Activated CD8-positive, alpha-beta T cell treated with anti-CD3 and anti-CD28 coated beads, Interleukin-2, amount 10 ng/mL, durations not matched to agents 7 days and 5 days (primary cell): ENCODE measurements at regions not wholly inside any gene's neighbourhood (a gene's known extent, or its start where the extent isn't known, plus 50 kb on each side); places are given as distances from the start of the nearest gene placed in this dataset.
A peak's percentile ranks its signal among the peaks of the same experiment; 100 is the strongest.
"Not testable (repeated sequence)": the region's sequence is repeated elsewhere in the genome, so short reads cannot be mapped to it uniquely, and the experiment has no call there.

Source experiments
- ATAC-seq: fragments of 150-1000 bp; cut with Tn5 transposase; one replicate; pipeline ENCODE4 v1.10.0; 2021; ENCODE audit warnings: moderate library complexity
- CTCF ChIA-PET: fragments of 350-600 bp; sonication (Branson Sonifier 250); formaldehyde crosslinking; loops from one replicate; lab custom pipeline; 2021; ENCODE audit warnings: antibody characterized with exemption; lab: Charles Lee
- POLR2A ChIA-PET: fragments of 350-600 bp; sonication (Branson Sonifier 250); formaldehyde crosslinking; loops from one replicate; lab custom pipeline; 2021; ENCODE audit warnings: antibody characterized with exemption; lab: Charles Lee
- DNase-seq: peaks from one replicate; pipeline ENCODE4 v3.0.0-alpha.2; 2020
- H3K27ac Mint-ChIP-seq: one replicate; pipeline ENCODE4 v1.8.0; 2021; ENCODE audit warnings: mild to moderate bottlenecking, mixed read lengths
- H3K27me3 Mint-ChIP-seq: one replicate; pipeline ENCODE4 v1.8.0; 2021; ENCODE audit warnings: low read depth, mixed read lengths
- H3K36me3 Mint-ChIP-seq: one replicate; pipeline ENCODE4 v1.8.0; 2021; ENCODE audit warnings: low read depth, mixed read lengths
- H3K4me1 Mint-ChIP-seq: one replicate; pipeline ENCODE4 v1.8.0; 2021; ENCODE audit warnings: low read depth, mixed read lengths
- H3K4me3 Mint-ChIP-seq: one replicate; pipeline ENCODE4 v1.8.0; 2021; ENCODE audit warnings: mild to moderate bottlenecking, mixed read lengths
- H3K9me3 Mint-ChIP-seq: one replicate; pipeline ENCODE4 v1.8.0; 2022; ENCODE audit warnings: mixed read lengths; ENCODE audit not compliant: insufficient read depth

DNA sequence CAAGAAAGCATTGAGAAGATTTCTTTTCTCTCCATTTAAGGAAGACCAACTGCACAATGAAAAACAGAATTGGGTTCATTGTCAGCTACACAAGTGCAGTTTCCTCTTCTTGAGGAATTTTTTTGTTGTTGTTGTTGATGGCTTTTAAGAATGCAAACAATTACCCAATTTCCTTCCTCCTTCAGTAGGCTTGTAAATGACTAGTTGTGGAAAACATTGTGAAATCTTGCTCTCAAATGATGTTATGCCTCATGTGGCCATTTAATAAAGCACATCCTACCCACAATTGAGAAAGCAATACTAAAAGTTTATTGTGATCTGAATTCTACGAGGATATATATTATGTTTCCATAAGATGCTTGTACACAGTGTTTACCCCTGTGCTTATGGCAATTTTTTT is 171.6 kb downstream of the FAM174A start:
- no peaks in the 10 kb centered on the region for H3K27me3 Mint-ChIP-seq
- no peak overlapping the region for H3K27ac Mint-ChIP-seq
- H3K9me3 Mint-ChIP-seq = no peaks in the 10 kb centered on the region
- H3K4me1 Mint-ChIP-seq = no peaks in the 10 kb centered on the region
- DNase-seq = no peak
- H3K36me3 Mint-ChIP-seq = no peaks in the 10 kb centered on the region
- ATAC-seq = no peak
- H3K4me3 Mint-ChIP-seq = no peak overlapping the region
- ChIA-PET CTCF (interaction anchor here (0.6 kb wide), 1 partner anchor 30 kb away, joined by 3 read pairs; no protein-coding TSS in a partner anchor), POLR2A (no interaction called here)

- Mint-ChIP-seq H3K4me1 (no peaks in the 10 kb centered on the region), H3K27me3 (no peaks in the 10 kb centered on the region), H3K9me3 (no peaks in the 10 kb centered on the region), H3K36me3 (no peaks in the 10 kb centered on the region), H3K27ac (no peak overlapping the region), H3K4me3 (no peak overlapping the region)
- ChIA-PET CTCF (no interaction called here), POLR2A (no interaction called here)
- DNase-seq (no peak), ATAC-seq (no peak)
Measured at GRCh38 chr5:100708645-100709171, 173.5 kb downstream of the FAM174A start.

DNA sequence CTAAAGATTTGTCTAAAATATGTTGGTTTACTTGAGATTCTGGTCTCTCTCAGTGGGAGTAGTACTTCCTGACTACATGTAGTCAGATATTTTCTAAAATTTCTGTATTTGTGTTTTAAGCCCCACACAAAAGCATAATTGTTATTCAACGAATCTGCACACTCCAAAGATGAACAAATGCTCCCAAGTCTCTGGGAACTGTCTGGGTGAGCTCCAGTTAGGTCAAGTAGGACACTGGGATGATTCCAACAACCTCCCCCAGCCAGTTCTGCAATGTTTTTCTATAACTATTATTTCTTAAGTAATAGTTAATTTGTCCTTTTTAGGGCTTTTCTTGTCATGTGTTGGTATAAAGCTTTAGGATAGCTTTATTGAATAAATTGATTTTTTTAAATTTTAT is 174.6 kb downstream of the FAM174A start:
- CTCF ChIA-PET = no interaction called here
- Mint-ChIP-seq H3K27me3 (peaks cover 2% of the 10 kb centered on the region), H3K27ac (no peak overlapping the region), H3K36me3 (no peaks in the 10 kb centered on the region), H3K4me1 (no peaks in the 10 kb centered on the region), H3K9me3 (no peaks in the 10 kb centered on the region), H3K4me3 (no peak overlapping the region)
- POLR2A ChIA-PET = no interaction called here
- ATAC-seq (no peak), DNase-seq (no peak)

GRCh38 chr5:100714780-100715179 is 179.6 kb downstream of the FAM174A start:
- CTCF ChIA-PET, POLR2A ChIA-PET: not testable (repeated sequence)

DNA sequence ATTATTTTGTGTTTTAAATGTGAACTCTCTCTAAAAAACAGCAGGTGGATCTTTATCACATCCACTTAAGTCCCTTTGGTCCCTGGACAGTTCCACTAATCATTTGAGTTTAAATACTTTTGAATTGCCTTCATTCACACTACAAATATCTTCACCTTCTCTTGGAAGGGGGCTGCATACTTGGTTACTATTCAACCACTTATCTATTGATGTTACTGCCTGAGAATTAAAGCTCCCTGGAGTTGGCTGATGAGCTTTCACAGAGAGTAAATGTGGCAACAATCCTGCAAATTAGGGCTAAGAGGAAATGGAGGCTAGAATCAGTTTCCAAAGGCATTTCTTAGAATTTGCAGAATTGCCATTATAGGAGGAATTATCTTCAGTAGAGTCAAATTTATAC is 180.4 kb downstream of the ST8SIA4 start:
- POLR2A ChIA-PET = no interaction called here
- Mint-ChIP-seq H3K4me3 (no peak overlapping the region), H3K27ac (no peak overlapping the region), H3K9me3 (no peaks in the 10 kb centered on the region), H3K36me3 (no peaks in the 10 kb centered on the region), H3K4me1 (no peaks in the 10 kb centered on the region), H3K27me3 (no peaks in the 10 kb centered on the region)
- no peak for ATAC-seq
- DNase-seq = no peak
- CTCF ChIA-PET = no interaction called here

More at GRCh38 chr5:100714780-100715179, 179.6 kb downstream of the FAM174A start:
- H3K27ac Mint-ChIP-seq, H3K9me3 Mint-ChIP-seq, H3K4me1 Mint-ChIP-seq, H3K27me3 Mint-ChIP-seq, DNase-seq, H3K4me3 Mint-ChIP-seq, ATAC-seq, H3K36me3 Mint-ChIP-seq: not testable (repeated sequence)

DNA sequence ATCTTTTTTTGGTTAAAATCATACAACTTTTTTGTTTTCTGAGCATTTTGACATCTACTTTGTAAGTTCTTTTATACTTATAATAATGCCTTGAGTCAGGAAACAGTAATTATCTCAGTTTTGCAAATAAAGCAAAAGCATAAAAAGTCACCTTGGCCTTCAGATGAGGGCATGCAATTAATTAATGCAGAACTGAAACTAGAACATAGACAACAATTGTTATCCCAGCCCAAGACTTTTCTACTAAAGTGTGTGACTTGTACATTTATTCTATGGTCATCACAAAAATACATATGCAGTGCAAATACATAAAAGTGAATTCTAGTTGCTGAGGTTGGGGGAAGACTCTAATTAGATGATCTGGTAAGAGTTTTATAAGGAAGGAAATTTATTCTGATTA is 179.9 kb downstream of the ST8SIA4 start:
- CTCF ChIA-PET = no interaction called here
- ATAC-seq = no peak
- no peak overlapping the region for H3K4me3 Mint-ChIP-seq
- no peaks in the 10 kb centered on the region for H3K4me1 Mint-ChIP-seq
- no peak overlapping the region for H3K27ac Mint-ChIP-seq
- H3K36me3 Mint-ChIP-seq = no peaks in the 10 kb centered on the region
- POLR2A ChIA-PET = no interaction called here
- no peak for DNase-seq
- no peaks in the 10 kb centered on the region for H3K9me3 Mint-ChIP-seq
- no peaks in the 10 kb centered on the region for H3K27me3 Mint-ChIP-seq

GRCh38 chr5:100726116-100726515 is 177.0 kb downstream of the ST8SIA4 start:
- Mint-ChIP-seq H3K9me3 (no peaks in the 10 kb centered on the region), H3K27me3 (no peaks in the 10 kb centered on the region), H3K4me3 (no peak overlapping the region), H3K36me3 (no peaks in the 10 kb centered on the region), H3K27ac (no peak overlapping the region), H3K4me1 (no peaks in the 10 kb centered on the region)
- POLR2A ChIA-PET = no interaction called here
- DNase-seq (no peak), ATAC-seq (no peak)
- CTCF ChIA-PET = interaction anchor here (1.5 kb wide), 1 partner anchor 174 kb away, joined by 3 read pairs; no protein-coding TSS in a partner anchor

DNA sequence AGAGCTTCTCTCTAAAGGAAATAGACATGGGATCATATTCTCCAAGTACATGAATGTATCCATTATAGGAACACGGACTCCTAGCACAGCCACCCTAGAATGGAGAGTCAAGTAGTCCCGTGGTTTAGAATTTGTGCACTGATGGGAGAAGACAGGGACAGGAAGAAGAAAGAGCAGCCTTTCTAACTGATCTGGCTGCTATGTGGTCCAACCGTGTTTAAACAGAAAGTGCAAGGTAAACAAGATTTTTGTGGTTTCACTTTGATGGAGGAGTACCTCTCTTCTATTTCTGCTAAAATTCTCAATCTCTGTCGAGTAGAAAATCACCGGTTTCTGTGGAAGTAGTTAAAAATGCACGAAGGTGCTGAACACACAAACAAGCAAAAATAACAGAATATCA is 171.3 kb downstream of the ST8SIA4 start:
- ChIA-PET CTCF (no interaction called here), POLR2A (interaction anchor here (0.9 kb wide), 1 partner anchor 170 kb away, joined by 3 read pairs; no protein-coding TSS in a partner anchor)
- DNase-seq (peak; percentile 53), ATAC-seq (peak; percentile 98)
- peaks cover 9% of the 10 kb centered on the region for H3K4me1 Mint-ChIP-seq
- H3K36me3 Mint-ChIP-seq = no peaks in the 10 kb centered on the region
- no peaks in the 10 kb centered on the region for H3K9me3 Mint-ChIP-seq
- peak overlapping the region; percentile 87 for H3K27ac Mint-ChIP-seq
- peak overlapping the region; percentile 73 for H3K4me3 Mint-ChIP-seq
- no peaks in the 10 kb centered on the region for H3K27me3 Mint-ChIP-seq

DNA sequence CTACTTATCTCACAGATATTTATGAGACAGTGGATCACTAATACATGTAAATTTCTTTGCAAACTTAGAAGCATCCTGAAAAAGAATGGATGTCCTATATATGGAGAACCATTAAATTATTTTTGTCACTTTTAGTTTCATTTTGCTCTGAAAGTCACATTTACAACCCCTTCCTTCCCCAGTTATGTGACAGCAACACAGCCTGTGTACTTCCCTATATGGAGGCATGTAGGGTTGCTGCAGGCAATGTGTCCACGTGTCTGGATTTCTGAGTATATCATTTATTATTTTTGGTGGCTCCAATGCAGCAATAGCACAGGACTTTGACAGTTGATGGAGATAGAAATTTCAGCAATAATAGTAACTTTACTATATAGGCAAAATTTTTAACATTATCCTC is 156.4 kb downstream of the ST8SIA4 start:
- Mint-ChIP-seq H3K4me1 (peaks cover 7% of the 10 kb centered on the region), H3K4me3 (peak overlapping the region; percentile 44), H3K9me3 (no peaks in the 10 kb centered on the region), H3K36me3 (no peaks in the 10 kb centered on the region), H3K27me3 (peaks cover 6% of the 10 kb centered on the region), H3K27ac (peak overlapping the region; percentile 71)
- ATAC-seq = peak; percentile 63
- no peak for DNase-seq
- CTCF ChIA-PET = no interaction called here
- POLR2A ChIA-PET = interaction anchor here (0.7 kb wide), 1 partner anchor 156 kb away, joined by 3 read pairs; the partner anchor contains the start of gene ST8SIA4

GRCh38 chr5:100749771-100750284 is 153.3 kb downstream of the ST8SIA4 start:
- CTCF ChIA-PET = interaction anchor here (0.6 to 1.0 kb wide), 3 partner anchors 15 to 33 kb away, joined by 3 read pairs; no protein-coding TSS in a partner anchor
- ATAC-seq = no peak
- Mint-ChIP-seq H3K4me3 (no peak overlapping the region), H3K27ac (no peak overlapping the region), H3K4me1 (peaks cover 7% of the 10 kb centered on the region), H3K9me3 (no peaks in the 10 kb centered on the region), H3K27me3 (peaks cover 8% of the 10 kb centered on the region), H3K36me3 (no peaks in the 10 kb centered on the region)
- POLR2A ChIA-PET = interaction anchor here (0.8 kb wide), 1 partner anchor 23 kb away, joined by 3 read pairs; no protein-coding TSS in a partner anchor
- DNase-seq = no peak

GRCh38 chr5:100755435-100755834 is 147.6 kb downstream of the ST8SIA4 start:
- Mint-ChIP-seq H3K4me3 (no peak overlapping the region), H3K4me1 (no peaks in the 10 kb centered on the region), H3K36me3 (no peaks in the 10 kb centered on the region), H3K27ac (no peak overlapping the region), H3K9me3 (no peaks in the 10 kb centered on the region), H3K27me3 (peaks cover 12% of the 10 kb centered on the region)
- CTCF ChIA-PET = no interaction called here
- POLR2A ChIA-PET = interaction anchor here (0.7 kb wide), 1 partner anchor 9 kb away, joined by 3 read pairs; no protein-coding TSS in a partner anchor
- ATAC-seq (no peak), DNase-seq (no peak)
